ENCODE measurements at regions not wholly inside any gene's neighbourhood (a gene's known extent, or its start where the extent isn't known, plus 50 kb on each side); places are given as distances from the start of the nearest gene placed in this dataset.
A peak's percentile ranks its signal among the peaks of the same experiment; 100 is the strongest.

DNA sequence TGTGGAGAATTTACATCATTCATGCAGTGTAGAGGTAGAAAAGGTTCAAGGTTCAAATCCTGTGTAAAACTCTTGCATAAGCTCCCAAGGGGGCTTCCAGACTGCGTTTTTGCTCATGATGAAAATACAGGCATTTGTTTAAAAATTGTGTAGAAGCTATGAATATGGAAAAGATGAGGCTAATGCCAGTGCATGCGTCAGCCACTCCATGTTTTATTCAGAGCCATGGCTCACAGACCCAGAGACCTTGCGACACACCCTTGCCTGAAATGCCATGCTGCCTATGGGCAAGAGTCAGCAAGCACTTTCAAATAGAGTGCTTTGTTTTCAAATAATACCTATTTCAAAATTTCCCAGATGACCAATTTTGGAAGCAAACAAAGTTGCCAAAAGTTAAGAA, 262.3 kb downstream of the TRIB2 start:
- DNase-seq: no peak

DNA sequence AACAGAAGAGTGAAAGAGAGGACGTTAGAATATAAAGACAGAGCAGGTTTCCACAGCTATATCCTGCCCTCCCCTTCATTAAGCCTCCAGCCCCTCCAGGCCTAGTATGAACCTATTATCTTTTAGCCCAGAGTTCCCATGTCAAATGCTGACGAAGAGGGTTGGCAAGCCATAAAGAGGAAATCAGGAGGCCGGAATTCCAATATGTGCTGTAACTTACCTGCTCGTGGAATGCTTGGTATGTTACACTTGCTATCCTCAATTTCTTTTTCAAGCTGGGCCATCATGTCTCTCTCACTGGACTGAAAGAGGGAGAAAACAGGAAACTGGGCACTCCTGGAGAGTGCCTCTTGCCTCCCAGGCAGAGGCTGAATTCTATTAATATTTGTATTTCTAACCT, 264.1 kb downstream of the TRIB2 start:
- DNase-seq: no peak

DNA sequence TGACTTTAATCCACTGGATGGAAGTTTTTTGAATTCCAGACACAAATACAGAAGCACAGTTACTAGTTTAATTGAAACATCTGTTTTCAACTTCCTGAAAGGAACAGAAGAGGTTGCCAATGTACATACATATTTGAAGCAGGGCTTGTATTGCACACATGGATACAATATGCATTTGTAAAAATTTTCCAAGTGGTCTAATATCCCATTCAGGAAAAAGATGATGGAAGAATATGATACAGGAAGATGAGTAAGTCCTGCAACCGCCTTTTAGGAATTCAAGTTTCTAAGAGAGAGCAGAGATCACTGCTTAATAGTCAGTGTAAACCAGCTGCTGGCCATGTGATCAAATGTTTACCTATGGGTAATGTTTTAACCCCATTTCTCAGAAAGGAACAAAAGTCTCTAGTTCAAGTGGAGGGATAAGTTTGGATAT, 265.4 kb downstream of the TRIB2 start:
- DNase-seq: peak; percentile 69

DNA sequence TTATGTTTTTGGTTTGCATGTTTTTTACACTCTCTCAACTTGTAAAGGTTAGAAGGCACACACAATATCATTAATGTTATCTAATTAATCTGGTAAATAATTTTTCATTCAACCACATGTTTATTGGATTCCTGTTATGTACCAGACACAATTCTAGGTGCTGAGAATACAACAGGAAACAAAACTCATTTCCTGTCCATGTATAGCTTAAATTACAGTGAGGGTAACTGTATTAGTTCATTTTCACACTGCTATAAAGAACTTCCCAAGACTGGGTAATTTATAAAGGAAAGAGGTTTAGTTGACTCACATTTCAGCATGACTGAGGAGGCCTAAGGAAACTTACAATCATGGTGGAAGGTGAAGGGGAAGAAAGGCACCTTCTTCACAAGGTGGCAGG, 270.5 kb downstream of the TRIB2 start:
- DNase-seq: no peak

DNA sequence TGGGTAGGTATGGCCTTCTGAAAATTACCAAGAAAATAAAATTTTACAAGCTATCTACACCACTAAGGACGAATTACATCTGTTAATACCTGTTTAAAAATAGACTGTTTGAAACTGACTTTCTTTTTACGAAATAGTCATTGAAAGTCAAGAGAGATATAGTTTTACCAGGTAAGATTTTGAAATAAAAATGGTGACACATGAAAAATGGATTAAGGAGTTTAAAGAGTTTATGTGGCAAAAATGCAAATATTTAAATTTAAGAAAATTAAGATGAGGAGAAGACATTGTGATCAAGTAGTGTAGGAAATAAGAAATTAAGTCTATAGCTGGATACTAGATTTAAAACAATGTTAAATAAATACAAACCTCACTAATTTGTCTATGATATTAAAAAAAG, 271.5 kb downstream of the TRIB2 start:
- DNase-seq: no peak

DNA sequence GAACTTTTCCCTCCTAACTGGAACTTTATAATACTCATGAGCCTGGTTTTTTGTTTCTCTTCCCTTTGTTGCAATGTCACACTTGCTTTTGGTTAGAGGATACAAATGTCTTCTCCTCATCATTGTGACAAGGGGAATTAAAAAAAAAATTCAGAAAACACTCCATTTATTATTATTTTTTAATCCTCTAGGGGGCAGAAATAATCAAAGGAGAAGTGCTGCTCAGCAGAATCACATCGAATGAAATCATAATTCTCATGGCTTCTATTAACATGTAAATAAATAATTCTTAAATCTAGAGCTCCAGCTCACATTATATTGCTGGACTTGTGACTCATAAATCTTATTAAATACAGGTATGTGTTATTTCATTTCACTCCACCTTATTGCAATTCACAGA, 273.8 kb downstream of the TRIB2 start:
- DNase-seq: no peak

DNA sequence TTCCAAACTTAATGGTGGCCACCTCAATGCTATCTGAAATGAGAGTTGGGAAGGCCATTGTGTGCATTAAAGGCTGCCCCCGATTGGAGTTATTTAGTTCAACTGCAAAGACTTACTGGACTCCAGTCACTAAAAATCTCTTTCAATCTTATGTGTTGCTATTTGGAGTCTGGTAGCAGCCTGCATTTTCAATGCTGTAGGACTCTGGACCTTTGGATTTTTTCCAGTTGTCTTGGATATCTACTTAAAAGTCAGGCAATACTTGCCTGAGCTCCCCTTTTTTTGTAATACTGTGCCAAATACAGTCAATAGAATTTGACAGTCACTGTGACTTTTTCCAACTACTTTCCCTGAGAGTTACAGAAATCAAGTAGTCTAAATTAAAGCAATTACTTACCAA, 281.9 kb downstream of the TRIB2 start:
- no peak for DNase-seq

DNA sequence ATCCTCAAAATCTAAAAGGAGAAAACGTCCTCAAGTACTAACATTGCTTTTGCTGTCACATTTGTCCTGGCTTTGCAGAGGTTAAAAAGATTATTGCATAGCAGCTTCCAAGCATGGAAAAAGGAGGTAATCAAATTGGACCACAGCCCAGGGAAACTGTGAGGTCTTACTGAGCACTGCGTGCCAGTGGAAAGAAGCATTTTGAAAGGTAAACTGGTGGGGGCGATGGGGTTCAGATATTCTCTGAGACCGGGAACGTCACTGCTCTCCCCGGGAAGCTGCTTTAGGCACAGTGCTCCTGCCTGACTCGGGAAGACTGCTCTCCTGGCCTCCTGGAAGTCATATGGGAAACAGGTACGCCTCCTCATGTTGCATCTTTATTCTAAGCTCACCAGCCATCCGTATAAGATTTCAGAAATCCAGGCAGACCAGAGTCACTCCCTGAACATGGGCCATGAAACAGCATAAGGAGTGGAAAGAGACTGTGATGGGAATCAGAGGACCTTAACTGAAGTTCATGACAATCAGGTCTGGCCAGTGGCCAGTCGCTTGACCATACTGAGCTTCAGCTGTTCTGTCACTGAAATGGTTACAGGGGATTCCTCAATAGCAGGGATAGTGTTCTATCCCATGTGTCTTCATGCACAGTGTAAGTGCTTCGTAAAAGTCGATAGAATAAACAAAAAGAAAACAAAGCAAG, 284.1 kb downstream of the TRIB2 start:
- no peak for DNase-seq

DNA sequence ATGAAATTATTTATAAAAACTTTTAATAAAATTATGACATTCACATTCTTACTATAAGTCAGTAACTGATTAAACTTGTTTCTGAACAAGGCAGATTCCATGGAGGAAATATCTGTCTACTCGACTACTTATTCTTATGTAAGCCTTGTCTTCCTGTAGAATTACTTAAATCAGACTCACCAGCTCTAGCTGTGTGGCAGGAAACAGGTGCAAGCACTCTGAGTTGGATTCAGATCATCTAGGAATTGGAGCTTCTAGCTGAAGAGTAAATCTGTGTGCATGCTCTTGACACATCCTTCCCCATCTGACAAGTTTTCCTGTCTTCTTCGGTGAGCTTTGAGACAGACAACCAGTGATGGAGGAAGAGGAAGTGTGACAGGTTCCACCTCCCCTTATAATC, 284.7 kb downstream of the TRIB2 start:
- no peak for DNase-seq

DNA sequence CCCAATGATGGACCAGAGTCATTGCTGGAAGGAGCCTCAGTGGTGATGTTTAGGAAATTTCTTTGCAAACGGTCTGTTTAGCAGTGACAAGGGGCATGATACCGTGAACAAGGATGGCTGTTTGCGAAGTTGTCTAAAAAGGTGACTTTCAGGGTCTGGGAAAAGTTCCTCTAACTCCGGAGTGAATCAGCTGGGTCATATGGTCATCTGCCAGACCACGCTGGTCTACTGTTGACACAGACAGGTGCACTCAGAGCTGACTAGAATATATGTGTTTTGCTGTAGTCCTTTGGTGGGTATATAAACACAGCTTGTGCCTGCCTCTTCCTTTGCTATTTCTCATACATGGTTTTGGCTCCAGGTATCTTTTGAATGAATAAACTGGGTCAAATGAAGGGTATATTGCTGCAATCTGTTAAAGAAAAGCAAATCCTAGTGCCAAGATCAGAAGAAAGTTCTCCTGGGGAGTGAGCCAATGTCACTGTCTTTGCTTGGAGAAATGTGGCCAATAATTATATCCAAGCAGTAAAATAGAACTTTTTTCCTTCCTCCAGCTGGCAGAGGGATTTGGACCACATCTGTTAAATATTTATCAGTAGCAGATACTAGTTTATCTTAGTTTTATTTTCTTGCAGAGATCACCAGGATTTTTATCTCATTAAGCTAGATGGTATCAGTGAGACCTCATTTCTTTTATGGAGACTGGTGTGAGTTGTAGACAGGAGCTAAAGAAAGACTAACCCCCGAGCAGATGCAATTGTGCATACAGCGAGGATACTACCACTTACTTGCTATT, 286.0 kb downstream of the TRIB2 start:
- DNase-seq: no peak

DNA sequence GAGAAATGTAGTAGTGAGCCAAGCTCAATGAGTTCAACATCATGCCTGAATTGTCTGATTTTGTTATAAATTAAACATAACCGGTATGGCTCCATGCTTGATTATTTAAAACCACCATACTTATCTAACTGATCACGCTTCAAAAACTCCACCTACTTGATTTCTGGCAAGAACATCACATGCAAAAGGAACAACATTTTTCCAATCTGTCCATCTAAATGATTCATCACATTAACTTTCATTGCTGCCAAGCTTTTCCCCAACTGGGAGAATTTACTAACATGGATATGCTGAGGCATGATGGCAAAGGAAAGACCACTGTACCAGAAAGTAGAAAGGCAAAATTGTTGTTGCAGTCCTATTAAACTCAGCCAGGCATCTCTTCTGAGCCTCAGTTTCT, 286.8 kb downstream of the TRIB2 start:
- no peak for DNase-seq

DNA sequence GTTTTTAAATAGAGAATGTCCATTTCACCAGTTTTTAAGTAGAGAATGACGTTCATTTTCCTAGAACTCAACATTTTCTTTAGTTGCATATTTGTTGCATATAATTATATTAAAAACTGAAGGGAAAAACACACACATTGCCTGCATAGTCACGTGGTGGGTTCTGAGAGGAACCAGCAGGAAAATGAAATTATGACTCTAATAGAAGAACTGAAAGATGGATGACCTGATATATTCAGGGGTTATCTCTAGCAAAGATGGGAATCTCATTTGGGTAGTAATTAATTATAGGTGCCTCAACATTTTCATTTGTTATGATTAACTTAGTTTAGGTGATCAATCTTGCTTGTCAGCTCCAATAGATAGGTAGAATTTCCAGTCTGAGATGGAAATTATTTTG, 288.3 kb downstream of the TRIB2 start:
- no peak for DNase-seq

DNA sequence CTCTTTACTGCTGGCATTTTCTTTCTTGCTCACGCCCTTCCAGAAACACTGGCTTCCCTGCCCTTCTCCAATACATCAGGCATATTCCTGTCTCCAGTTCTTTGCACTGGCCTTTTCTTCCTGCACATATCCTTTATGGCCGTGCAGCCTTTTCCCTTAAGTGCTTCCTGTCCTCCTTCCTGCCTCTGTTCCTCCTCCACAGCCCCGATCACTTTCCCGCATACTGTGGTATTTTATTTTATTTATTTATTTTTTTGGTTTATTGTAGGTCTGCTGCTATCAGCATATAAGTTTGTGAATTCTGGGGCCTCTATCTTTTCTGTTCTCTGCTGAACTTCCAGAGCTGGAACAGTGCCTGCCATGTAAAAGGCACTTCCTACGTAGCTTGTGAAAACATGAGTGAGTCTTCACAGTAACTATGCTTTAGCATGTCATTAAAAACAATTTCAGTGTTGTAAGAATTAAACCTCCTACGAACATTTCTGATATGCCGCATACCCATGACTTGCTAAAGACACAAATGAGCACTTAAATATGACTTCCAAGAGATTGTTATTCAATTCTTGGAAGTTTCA, 289.1 kb downstream of the TRIB2 start:
- no peak for DNase-seq

DNA sequence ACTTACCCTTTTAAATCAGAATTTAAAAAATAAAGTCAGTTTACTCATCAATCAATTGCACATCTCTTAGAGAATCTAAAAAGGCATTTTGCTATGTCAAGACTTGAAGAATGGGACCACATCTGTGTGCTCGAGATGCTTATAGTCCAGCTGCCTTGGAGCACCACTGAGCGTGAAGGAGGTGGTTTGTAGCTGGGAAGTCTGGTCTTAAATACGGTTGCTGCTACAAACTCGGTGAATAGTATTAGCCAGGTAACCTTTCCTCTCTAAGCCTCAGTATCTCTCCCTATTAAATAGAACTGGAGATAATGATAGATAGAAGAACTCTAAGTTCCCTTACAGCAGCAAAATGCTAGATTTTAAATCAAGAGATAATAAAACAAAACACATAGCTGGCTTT, 289.7 kb downstream of the TRIB2 start:
- DNase-seq: no peak

DNA sequence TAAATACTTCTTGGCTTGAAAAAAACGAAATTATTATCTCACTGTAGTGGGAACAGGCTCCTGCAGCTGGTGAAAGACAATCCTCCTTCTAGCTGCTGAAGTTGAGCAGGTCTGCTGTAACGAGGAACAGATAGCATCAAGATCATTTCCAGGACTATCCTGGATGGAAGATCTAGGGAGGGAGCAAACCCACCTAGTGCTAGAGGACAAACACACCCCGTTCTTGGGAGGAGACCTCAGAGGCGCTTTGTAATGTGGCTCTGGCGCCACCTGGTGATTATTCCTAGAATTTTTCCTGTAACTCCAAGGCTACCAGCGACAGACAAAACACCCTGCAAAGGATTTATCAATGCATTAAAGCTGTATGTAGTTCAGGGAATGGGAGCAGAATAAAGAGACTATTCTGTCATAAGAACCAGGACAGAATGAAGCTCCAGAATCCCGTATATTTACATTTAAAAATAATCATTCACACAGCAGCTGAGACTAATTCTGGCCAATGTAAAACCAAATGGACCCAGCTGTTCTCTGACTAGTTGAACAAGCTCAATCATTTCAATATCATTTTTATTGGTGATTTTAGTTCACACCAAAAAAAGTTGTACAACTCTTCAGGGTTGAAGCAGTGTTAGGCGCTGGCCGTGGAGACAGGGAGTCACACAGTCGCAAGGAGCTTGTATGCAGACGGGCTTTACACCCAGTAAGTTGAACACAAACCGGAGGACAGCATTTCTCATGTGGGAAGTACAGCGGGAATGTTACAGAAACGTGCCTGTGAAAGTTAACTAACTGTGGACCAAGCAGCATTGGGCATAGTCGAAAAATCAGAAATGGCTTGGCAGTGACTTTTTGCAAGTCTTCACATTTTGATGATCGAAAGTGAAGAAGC, 290.3 kb downstream of the TRIB2 start:
- peak; percentile 50 for DNase-seq

DNA sequence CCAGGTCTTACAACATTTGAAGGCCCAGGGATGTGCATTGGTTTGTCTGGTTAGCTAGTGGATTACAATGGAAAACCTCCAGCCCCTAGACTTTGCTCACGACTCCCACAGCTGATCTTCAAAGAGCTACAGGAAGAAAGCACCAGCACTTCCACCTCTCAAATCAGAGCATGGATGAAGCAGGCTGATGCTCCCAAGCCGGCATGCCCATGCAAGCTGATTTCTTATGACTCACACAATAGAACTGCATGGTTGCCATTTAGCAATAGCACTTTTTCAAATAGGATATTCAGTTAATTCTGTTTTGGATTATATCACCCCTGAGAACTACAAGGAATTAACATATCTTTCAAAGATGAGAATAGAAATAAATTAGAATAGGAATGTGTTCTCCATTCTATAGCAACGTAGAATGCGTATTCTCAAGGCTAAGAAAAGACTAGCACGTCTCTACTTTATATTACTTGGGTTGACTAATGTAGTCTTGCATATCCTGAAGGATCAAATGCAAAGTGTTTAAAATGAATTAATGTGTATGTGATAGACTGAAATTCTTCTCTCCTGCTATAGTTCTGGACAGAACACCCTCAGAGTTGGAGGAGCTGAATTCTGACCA, 292.4 kb downstream of the TRIB2 start:
- peak; percentile 47 for DNase-seq

DNA sequence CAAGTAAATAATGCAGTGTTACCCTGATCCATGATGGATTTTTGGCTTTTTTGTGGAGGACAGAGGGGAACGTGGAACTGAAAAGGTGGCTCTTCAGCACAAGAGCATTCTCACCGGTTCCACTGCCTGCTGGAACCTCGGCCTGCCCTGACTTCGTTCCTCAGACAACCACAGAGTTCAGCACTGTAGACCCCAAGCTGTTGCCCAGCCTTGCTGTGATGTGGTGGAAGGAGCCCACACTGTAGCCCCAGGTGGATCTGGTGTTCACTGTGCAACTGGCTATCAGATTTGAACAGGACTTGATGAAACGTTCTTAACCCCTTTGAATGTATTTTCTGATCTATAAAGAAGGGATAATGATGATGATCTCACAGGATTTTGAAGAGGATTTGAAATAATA, 293.5 kb downstream of the TRIB2 start:
- DNase-seq: no peak

DNA sequence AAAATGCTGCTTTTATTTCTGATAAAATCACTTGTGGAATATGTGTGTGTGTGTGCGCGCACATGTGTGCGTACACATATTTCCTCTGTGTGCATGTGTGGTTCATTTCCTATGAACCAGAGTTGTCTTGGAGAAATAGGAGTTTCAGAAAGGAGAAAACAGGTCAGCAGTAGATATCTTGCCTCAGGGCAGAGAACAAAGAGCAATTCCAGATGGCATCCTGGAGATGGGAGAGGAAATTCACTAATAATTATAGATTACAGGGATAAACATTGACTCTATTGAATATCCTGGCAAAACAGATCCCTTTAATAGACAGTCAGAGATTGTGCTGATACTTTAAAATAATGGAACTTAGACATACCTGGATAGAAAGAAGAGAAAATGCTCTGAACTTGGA, 298.0 kb downstream of the TRIB2 start:
- DNase-seq: no peak

DNA sequence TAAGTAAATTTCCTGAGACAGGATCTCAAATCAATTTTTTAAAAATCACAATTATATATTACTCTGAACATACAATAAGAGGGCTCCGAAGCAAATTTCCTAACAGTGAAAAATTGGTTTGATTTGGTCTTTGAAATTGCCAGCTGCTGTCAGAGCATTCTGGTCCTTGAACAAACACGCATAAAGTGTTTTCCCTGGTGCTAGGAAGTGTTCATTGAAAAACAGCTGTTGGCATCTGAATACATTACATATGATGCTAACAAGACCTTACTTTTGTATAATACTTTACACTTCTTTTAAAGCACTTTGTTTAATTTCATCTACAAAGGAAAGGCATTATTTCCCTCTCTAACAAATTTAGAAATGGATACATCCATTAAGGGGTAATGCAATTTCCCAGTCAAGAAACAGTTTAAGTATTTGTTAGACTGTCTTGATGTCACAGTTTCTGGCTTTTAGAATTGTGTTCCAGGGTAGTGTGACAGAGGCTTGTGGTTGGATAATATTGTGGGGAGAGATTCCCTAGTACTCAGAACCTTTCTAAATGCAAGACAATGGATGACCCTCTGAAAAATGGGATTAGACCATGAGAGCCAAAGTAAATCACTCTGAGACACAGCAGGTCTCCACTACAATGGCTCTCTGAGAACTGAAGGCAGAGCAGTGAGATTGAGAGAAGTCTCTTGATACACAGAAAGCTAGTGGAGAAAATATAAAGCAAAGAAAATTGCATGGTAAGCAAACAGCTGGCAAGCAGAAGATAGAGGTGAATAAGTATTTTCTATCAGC, 299.0 kb downstream of the TRIB2 start:
- no peak for DNase-seq

DNA sequence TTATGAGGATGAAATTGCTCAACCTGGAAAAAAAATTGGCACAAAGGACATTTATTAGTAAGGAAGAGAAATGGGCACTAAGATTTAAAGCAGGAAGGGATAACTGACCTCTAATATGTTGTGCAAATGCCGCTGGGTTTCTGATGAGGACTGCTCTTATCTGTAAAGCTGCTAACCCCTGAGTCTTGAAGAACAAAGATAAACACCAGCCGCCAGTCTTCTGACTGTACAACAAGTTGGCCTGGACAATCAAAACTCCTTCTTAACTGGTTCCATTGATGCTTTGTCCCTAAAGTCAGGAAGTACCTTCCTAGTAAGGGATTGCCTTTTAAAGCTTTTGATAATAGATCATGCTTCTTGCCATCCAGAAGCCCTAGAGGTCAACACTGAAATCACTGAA, 301.8 kb downstream of the TRIB2 start:
- DNase-seq: no peak

DNA sequence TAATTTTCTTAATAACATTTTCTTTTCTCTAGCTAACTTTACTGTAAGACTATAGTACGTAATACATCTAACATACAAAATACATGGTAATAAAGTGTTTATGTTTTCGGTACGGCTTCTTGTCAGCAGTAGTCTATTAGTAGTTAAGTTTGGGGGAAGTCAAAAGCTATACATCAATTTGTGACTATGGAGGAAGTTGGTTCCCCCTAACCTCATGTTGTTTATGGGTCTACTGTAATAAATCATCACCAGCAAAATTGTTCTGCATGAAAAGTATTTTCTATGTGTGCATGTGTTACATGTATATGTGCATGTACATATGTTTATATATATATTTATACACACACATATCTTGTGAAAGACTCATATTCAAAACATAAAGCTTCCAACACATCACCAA, 303.0 kb downstream of the TRIB2 start:
- DNase-seq: no peak

DNA sequence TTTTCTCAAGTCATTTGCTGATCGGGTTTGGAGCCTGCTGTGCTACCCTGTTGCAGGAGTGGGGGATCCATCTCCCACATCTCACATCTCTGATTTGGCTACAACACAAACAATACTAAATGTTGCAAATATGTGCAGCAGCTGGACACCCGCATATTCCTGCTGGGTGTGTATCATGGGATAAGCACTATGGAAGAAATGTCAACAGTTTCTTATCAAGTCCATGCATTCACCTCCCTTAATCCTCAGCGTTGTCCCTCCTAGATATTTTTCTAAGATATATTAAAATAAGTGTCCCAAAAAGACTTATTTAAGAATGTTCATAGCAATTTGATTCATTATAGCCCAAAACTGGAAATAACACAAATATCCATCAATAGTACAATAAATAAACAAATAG, 303.7 kb downstream of the TRIB2 start:
- DNase-seq: no peak

Data from HCEC 1CT (cell line).